Fibroblast of lung (primary cell): ENCODE measurements at regions not wholly inside any gene's neighbourhood (a gene's known extent, or its start where the extent isn't known, plus 50 kb on each side); places are given as distances from the start of the nearest gene placed in this dataset.
"Not testable (repeated sequence)": the region's sequence is repeated elsewhere in the genome, so short reads cannot be mapped to it uniquely, and the experiment has no call there.

ENCODE experiments used
- DNase-seq, 2 donors: peaks; one replicate each; pipeline versions ENCODE4 v3.0.0 to v3.0.0-alpha.2; 2010; ENCODE audit warnings: low read depth in 2 of 2
- H2AFZ ChIP-seq: 2 replicates; pipeline ENCODE4 v1.5.1; 2012; ENCODE audit warnings: low read length, control low read depth, inconsistent platforms
- H3K27ac ChIP-seq: 2 replicates; pipeline ENCODE4 v1.5.1; 2011; ENCODE audit warnings: low read length, control low read depth; ENCODE audit not compliant: insufficient read depth
- H3K27me3 ChIP-seq: 2 replicates; pipeline ENCODE4 v1.5.1; 2011; ENCODE audit warnings: mild to moderate bottlenecking, low read length; ENCODE audit not compliant: control insufficient read depth, insufficient read depth
- H3K36me3 ChIP-seq: 2 replicates; pipeline ENCODE4 v1.5.1; 2011; ENCODE audit warnings: low read length; ENCODE audit not compliant: control insufficient read depth, insufficient read depth
- H3K4me1 ChIP-seq: 2 replicates; pipeline ENCODE4 v1.5.1; 2011; ENCODE audit warnings: low read length; ENCODE audit not compliant: control insufficient read depth, insufficient read depth; ENCODE audit errors: extremely low read depth
- H3K4me2 ChIP-seq: 2 replicates; pipeline ENCODE4 v1.5.1; 2011; ENCODE audit warnings: low read length, control low read depth; ENCODE audit not compliant: insufficient read depth; ENCODE audit errors: extremely low read depth
- H3K4me3 ChIP-seq, 4 experiments: fragments of 200-600 bp in 1 of 4; sonication (generic) in 1 of 4; replicated peaks in 1 of 4; 2 replicates each; pipeline ENCODE4 v1.5.1; 2011 to 2016; ENCODE audit warnings: low read length in 4 of 4, low read depth in 3 of 4, mild to moderate bottlenecking in 3 of 4, control low read depth in 2 of 4, inconsistent platforms in 1 of 4, mixed read lengths in 1 of 4; ENCODE audit not compliant: insufficient read depth in 1 of 4; ENCODE audit errors: control extremely low read depth in 1 of 4
- H3K79me2 ChIP-seq: 2 replicates; pipeline ENCODE4 v1.5.1; 2012; ENCODE audit warnings: mild to moderate bottlenecking, low read length, inconsistent platforms; ENCODE audit not compliant: control insufficient read depth, insufficient read depth
- H3K9ac ChIP-seq: 2 replicates; pipeline ENCODE4 v1.5.1; 2011; ENCODE audit warnings: mild to moderate bottlenecking, low read length, control low read depth; ENCODE audit not compliant: insufficient read depth
- H3K9me3 ChIP-seq: 2 replicates; pipeline ENCODE4 v1.5.1; 2012; ENCODE audit warnings: low read depth, low read length; ENCODE audit not compliant: control insufficient read depth, insufficient read depth
- H4K20me1 ChIP-seq: 2 replicates; pipeline ENCODE4 v1.5.1; 2011; ENCODE audit warnings: low read length; ENCODE audit not compliant: control insufficient read depth, insufficient read depth; ENCODE audit errors: extremely low read depth
- EZH2 ChIP-seq: IDR thresholded peaks from 2 replicates; pipeline ENCODE4 v1.5.1; 2012; ENCODE audit warnings: low read length, control low read depth, mild to moderate bottlenecking; ENCODE audit errors: missing control alignments
- TF ChIP-seq, protein P1 (sequence below), 2 donors: IDR thresholded peaks in 1 of 2; conservative IDR thresholded peaks in 1 of 2; 1 replicate in 1 of 2; 2 replicates in 1 of 2; pipeline ENCODE4 v1.5.1; 2011 to 2012; ENCODE audit warnings: low read length in 2 of 2, control low read depth in 1 of 2, inconsistent platforms in 1 of 2, low read depth in 1 of 2, mild to moderate bottlenecking in 1 of 2

GRCh38 chr4:26241179-26241578, 79.6 kb upstream of the RBPJ start:
- Histone ChIP-seq H3K27ac (no peak overlapping the region), H3K9me3 (no peaks in the 10 kb centered on the region), H3K27me3 (no peaks in the 10 kb centered on the region), H3K36me3 (no peaks in the 10 kb centered on the region), H2AFZ (no peak overlapping the region), H3K4me3 (no peak overlapping the region), H3K79me2 (no peaks in the 10 kb centered on the region), H3K9ac (no peak overlapping the region), H3K4me1 (peaks cover 9% of the 10 kb centered on the region), H3K4me2 (no peak overlapping the region), H4K20me1 (no peaks in the 10 kb centered on the region)
- no peak for DNase-seq
- TF ChIP-seq, protein P1, sequence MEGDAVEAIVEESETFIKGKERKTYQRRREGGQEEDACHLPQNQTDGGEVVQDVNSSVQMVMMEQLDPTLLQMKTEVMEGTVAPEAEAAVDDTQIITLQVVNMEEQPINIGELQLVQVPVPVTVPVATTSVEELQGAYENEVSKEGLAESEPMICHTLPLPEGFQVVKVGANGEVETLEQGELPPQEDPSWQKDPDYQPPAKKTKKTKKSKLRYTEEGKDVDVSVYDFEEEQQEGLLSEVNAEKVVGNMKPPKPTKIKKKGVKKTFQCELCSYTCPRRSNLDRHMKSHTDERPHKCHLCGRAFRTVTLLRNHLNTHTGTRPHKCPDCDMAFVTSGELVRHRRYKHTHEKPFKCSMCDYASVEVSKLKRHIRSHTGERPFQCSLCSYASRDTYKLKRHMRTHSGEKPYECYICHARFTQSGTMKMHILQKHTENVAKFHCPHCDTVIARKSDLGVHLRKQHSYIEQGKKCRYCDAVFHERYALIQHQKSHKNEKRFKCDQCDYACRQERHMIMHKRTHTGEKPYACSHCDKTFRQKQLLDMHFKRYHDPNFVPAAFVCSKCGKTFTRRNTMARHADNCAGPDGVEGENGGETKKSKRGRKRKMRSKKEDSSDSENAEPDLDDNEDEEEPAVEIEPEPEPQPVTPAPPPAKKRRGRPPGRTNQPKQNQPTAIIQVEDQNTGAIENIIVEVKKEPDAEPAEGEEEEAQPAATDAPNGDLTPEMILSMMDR (conservative IDR thresholded peaks at IDR 0.05 in 1 of 2, IDR thresholded peaks at IDR 0.05 in 1 of 2; ENCODE audit: low read depth in 1 of 2, low read length in 2 of 2), result no peak
- TF ChIP-seq EZH2, result no peak

GRCh38 chr4:26242451-26242850, 78.4 kb upstream of the RBPJ start:
- H3K27ac ChIP-seq, result no peak overlapping the region
- no peak overlapping the region for H3K9ac ChIP-seq
- H3K4me1 ChIP-seq, result peaks cover 9% of the 10 kb centered on the region
- H3K4me2 ChIP-seq, result no peak overlapping the region
- H3K27me3 ChIP-seq, result no peaks in the 10 kb centered on the region
- H2AFZ ChIP-seq, result no peak overlapping the region
- H3K79me2 ChIP-seq, result no peaks in the 10 kb centered on the region
- no peaks in the 10 kb centered on the region for H4K20me1 ChIP-seq
- TF ChIP-seq, protein P1 (conservative IDR thresholded peaks at IDR 0.05 in 1 of 2, IDR thresholded peaks at IDR 0.05 in 1 of 2; ENCODE audit: low read depth in 1 of 2, low read length in 2 of 2), result no peak
- TF ChIP-seq EZH2, result no peak
- H3K9me3 ChIP-seq, result no peaks in the 10 kb centered on the region
- no peaks in the 10 kb centered on the region for H3K36me3 ChIP-seq
- peak in 1 of 2 donors; percentile 62 for DNase-seq
- H3K4me3 ChIP-seq, result no peak overlapping the region

DNA sequence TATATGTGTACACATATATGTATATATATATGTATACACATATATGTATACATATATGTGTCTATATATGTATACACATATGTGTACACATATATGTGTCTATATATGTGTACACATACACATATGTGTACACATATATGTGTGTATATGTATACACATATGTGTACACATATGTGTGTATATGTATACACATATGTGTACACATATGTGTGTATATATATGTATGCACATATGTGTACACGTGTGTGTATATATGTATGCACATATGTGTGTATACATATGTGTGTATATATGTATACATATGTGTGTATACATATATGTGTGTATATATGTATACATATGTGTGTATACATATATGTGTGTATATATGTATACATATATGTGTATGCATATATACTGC, 76.7 kb upstream of the RBPJ start:
- not testable (repeated sequence) for H3K27ac ChIP-seq, H3K27me3 ChIP-seq, H3K4me3 ChIP-seq, H2AFZ ChIP-seq, H3K9ac ChIP-seq, H4K20me1 ChIP-seq, H3K4me2 ChIP-seq, H3K36me3 ChIP-seq, H3K9me3 ChIP-seq, DNase-seq, H3K4me1 ChIP-seq, H3K79me2 ChIP-seq
